GM23248 (cell line): ENCODE measurements at regions not wholly inside any gene's neighbourhood (a gene's known extent, or its start where the extent isn't known, plus 50 kb on each side); places are given as distances from the start of the nearest gene placed in this dataset.

Experiments used
- EZH2 ChIP-seq: fragments of 200-600 bp; sonication (generic); IDR thresholded peaks from 2 replicates; pipeline ENCODE4 v1.6.1; 2018; ENCODE audit warnings: antibody characterized with exemption, mild to moderate bottlenecking; ENCODE audit not compliant: insufficient read depth, poor library complexity, severe bottlenecking
- EZH2phosphoT487 ChIP-seq: fragments of 200-600 bp; sonication (generic); IDR thresholded peaks from 2 replicates; pipeline ENCODE4 v1.6.1; 2018; ENCODE audit warnings: antibody characterized with exemption, moderate library complexity, mild to moderate bottlenecking, low read depth; ENCODE audit not compliant: insufficient read depth

DNA sequence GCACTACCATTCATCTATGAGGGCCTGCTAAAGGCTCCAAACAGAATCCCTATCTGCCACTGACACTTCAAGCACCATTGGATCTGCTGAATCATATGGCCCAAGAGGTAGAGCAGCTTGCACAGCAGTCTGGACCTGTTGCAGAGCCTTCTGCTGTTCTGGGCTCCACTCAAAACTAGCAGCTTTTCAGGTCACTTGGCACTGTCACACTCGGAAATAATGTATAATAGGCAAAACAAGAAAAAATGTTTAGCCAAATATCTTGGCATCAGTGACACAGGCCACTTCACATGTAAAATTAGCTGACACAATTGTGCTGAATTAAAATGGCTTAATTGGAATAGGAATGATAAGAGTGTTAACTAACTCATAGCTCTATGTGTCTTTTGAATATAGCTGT, 1182.9 kb upstream of the LRRTM3 start:
- no peak for TF ChIP-seq EZH2
- TF ChIP-seq EZH2phosphoT487, result no peak
